ENCODE measurements at regions not wholly inside any gene's neighbourhood (a gene's known extent, or its start where the extent isn't known, plus 50 kb on each side); places are given as distances from the start of the nearest gene placed in this dataset.

GRCh38 chr11:119891055-119891768, 162.2 kb upstream of the NECTIN1 start:
- TF ChIP-seq CTCF (IDR thresholded peaks at IDR 0.05; ENCODE audit: poor library complexity) (no peak), EZH2 (IDR thresholded peaks at IDR 0.05; ENCODE audit: borderline replicate concordance) (no peak), EZH2phosphoT487 (IDR thresholded peaks at IDR 0.05; ENCODE audit: low read depth, severe bottlenecking, unreplicated experiment) (no peak)

Measured in hepatocyte (in vitro differentiated cells).